HEK293 (cell line): ENCODE measurements at regions not wholly inside any gene's neighbourhood (a gene's known extent, or its start where the extent isn't known, plus 50 kb on each side); places are given as distances from the start of the nearest gene placed in this dataset.

ENCODE experiments used
- CTCF ChIA-PET: fragments of 350-600 bp; formaldehyde crosslinking; extraction: SDS; loops from one replicate; lab custom pipeline; 2021; ENCODE audit warnings: antibody characterized with exemption; lab: Yijun Ruan, JAX
- POLR2A ChIA-PET: fragments of 300-600 bp; formaldehyde crosslinking; extraction: SDS; loops from one replicate; lab custom pipeline; 2020; ENCODE audit warnings: antibody characterized with exemption, inconsistent platforms; lab: Yijun Ruan, JAX
- H3K27ac ChIP-seq: fragments of 200-500 bp; sonication (Bioruptor generic); 2 replicates; pipeline ENCODE4 v1.5.1; 2014; ENCODE audit warnings: low read depth, low read length, control low read depth, inconsistent platforms; ENCODE audit errors: extremely low read depth
- H3K36me3 ChIP-seq, 2 experiments: fragments of 200-500 bp in 1 of 2; sonication (Bioruptor generic) in 1 of 2; 1 replicate in 1 of 2; 2 replicates in 1 of 2; pipeline ENCODE4 v1.5.1; 2014 to 2017; ENCODE audit warnings: inconsistent platforms in 2 of 2, low read length in 2 of 2; ENCODE audit not compliant: control insufficient read depth in 2 of 2, insufficient read depth in 1 of 2
- H3K4me1 ChIP-seq: fragments of 200-500 bp; sonication (Bioruptor generic); 2 replicates; pipeline ENCODE4 v1.5.1; 2014; ENCODE audit warnings: mild to moderate bottlenecking, low read length, inconsistent platforms; ENCODE audit not compliant: control insufficient read depth, insufficient read depth
- H3K4me3 ChIP-seq: 2 replicates; pipeline ENCODE4 v1.5.1; 2011; ENCODE audit warnings: low read depth, mild to moderate bottlenecking, control low read depth, low read length, moderate library complexity
- H3K9me3 ChIP-seq: fragments of 200-500 bp; sonication (Bioruptor generic); 2 replicates; pipeline ENCODE4 v1.5.1; 2014; ENCODE audit warnings: low read depth, low read length, inconsistent platforms; ENCODE audit not compliant: control insufficient read depth, insufficient read depth
- AEBP2 ChIP-seq: fragments of 450-650 bp; formaldehyde crosslinking; IDR thresholded peaks from 2 replicates; pipeline ENCODE4 v1.5.1; 2016; ENCODE audit warnings: missing biosample characterization, missing genetic modification characterization, borderline replicate concordance
- GLIS2 ChIP-seq: fragments of 450-650 bp; formaldehyde crosslinking; IDR thresholded peaks from 2 replicates; pipeline ENCODE4 v1.5.1; 2016; ENCODE audit warnings: missing biosample characterization, missing genetic modification characterization
- IKZF3 ChIP-seq: fragments of 450-650 bp; IDR thresholded peaks from 2 replicates; pipeline ENCODE4 v1.5.0; 2018; ENCODE audit warnings: missing biosample characterization, mild to moderate bottlenecking, missing genetic modification characterization, moderate library complexity
- OVOL3 ChIP-seq: fragments of 450-650 bp; formaldehyde crosslinking; IDR thresholded peaks from 2 replicates; pipeline ENCODE4 v1.5.1; 2016; ENCODE audit warnings: missing biosample characterization, missing genetic modification characterization
- RBAK ChIP-seq: fragments of 450-650 bp; formaldehyde crosslinking; IDR thresholded peaks from 2 replicates; pipeline ENCODE4 v1.5.1; 2016; ENCODE audit warnings: missing biosample characterization, missing genetic modification characterization
- SCRT2 ChIP-seq: fragments of 450-650 bp; formaldehyde crosslinking; IDR thresholded peaks from 2 replicates; pipeline ENCODE4 v1.5.1; 2016; ENCODE audit warnings: missing biosample characterization, missing genetic modification characterization
- ZBTB1 ChIP-seq: fragments of 450-650 bp; formaldehyde crosslinking; IDR thresholded peaks from 2 replicates; pipeline ENCODE4 v1.5.1; 2016; ENCODE audit warnings: missing biosample characterization, missing genetic modification characterization
- ZFP3 ChIP-seq: fragments of 450-650 bp; formaldehyde crosslinking; IDR thresholded peaks from 2 replicates; pipeline ENCODE4 v1.5.1; 2016; ENCODE audit warnings: low read depth, missing biosample characterization, missing genetic modification characterization
- ZIC2 ChIP-seq: fragments of 450-650 bp; formaldehyde crosslinking; IDR thresholded peaks from 2 replicates; pipeline ENCODE4 v1.5.1; 2016; ENCODE audit warnings: missing biosample characterization, missing genetic modification characterization
- ZNF132 ChIP-seq: fragments of 450-650 bp; formaldehyde crosslinking; IDR thresholded peaks from 2 replicates; pipeline ENCODE4 v1.5.1; 2017; ENCODE audit warnings: missing biosample characterization, missing genetic modification characterization, borderline replicate concordance
- ZNF175 ChIP-seq: fragments of 450-650 bp; formaldehyde crosslinking; IDR thresholded peaks from 2 replicates; pipeline ENCODE4 v1.5.1; 2016; ENCODE audit warnings: missing biosample characterization, missing genetic modification characterization
- ZNF184 ChIP-seq: fragments of 450-650 bp; IDR thresholded peaks from 2 replicates; pipeline ENCODE4 v1.5.1; 2018; ENCODE audit warnings: missing biosample characterization, mild to moderate bottlenecking, missing genetic modification characterization
- ZNF211 ChIP-seq: fragments of 450-650 bp; formaldehyde crosslinking; IDR thresholded peaks from 2 replicates; pipeline ENCODE4 v1.5.1; 2016; ENCODE audit warnings: low read depth, missing biosample characterization, missing genetic modification characterization
- ZNF223 ChIP-seq: fragments of 450-650 bp; formaldehyde crosslinking; IDR thresholded peaks from 2 replicates; pipeline ENCODE4 v1.5.1; 2016; ENCODE audit warnings: missing biosample characterization, missing genetic modification characterization
- ZNF266 ChIP-seq: fragments of 450-650 bp; formaldehyde crosslinking; IDR thresholded peaks from 2 replicates; pipeline ENCODE4 v1.5.1; 2016; ENCODE audit warnings: missing biosample characterization, missing genetic modification characterization, low read depth
- ZNF404 ChIP-seq: fragments of 450-650 bp; formaldehyde crosslinking; IDR thresholded peaks from 2 replicates; pipeline ENCODE4 v1.5.1; 2017; ENCODE audit warnings: missing biosample characterization, missing genetic modification characterization
- ZNF423 ChIP-seq: fragments of 450-650 bp; formaldehyde crosslinking; IDR thresholded peaks from 2 replicates; pipeline ENCODE4 v1.5.1; 2016; ENCODE audit warnings: missing biosample characterization, missing genetic modification characterization
- ZNF558 ChIP-seq: fragments of 450-650 bp; formaldehyde crosslinking; IDR thresholded peaks from 2 replicates; pipeline ENCODE4 v1.5.1; 2016; ENCODE audit warnings: missing biosample characterization, missing genetic modification characterization
- ZNF560 ChIP-seq: fragments of 450-650 bp; formaldehyde crosslinking; IDR thresholded peaks from 2 replicates; pipeline ENCODE4 v1.5.1; 2017; ENCODE audit warnings: missing biosample characterization, missing genetic modification characterization, borderline replicate concordance
- ZNF596 ChIP-seq: fragments of 450-650 bp; IDR thresholded peaks from 2 replicates; pipeline ENCODE4 v1.5.0; 2018; ENCODE audit warnings: missing biosample characterization, mild to moderate bottlenecking, missing genetic modification characterization, moderate library complexity
- ZNF747 ChIP-seq: fragments of 450-650 bp; formaldehyde crosslinking; IDR thresholded peaks from 2 replicates; pipeline ENCODE4 v1.5.1; 2016; ENCODE audit warnings: missing biosample characterization, missing genetic modification characterization
- ZNF785 ChIP-seq: fragments of 450-650 bp; formaldehyde crosslinking; IDR thresholded peaks from 2 replicates; pipeline ENCODE4 v1.5.1; 2016; ENCODE audit warnings: missing biosample characterization, missing genetic modification characterization
- ZNF830 ChIP-seq: fragments of 450-650 bp; IDR thresholded peaks from 2 replicates; pipeline ENCODE4 v1.5.0; 2018; ENCODE audit warnings: missing biosample characterization, missing genetic modification characterization, low read depth, mild to moderate bottlenecking, moderate library complexity
- TF ChIP-seq, protein P1 (sequence below): fragments of 450-650 bp; formaldehyde crosslinking; IDR thresholded peaks from 2 replicates; pipeline ENCODE4 v1.5.0; 2017; ENCODE audit warnings: missing biosample characterization, missing genetic modification characterization, borderline replicate concordance
- TF ChIP-seq, protein P2 (sequence below): fragments of 450-650 bp; formaldehyde crosslinking; IDR thresholded peaks from 2 replicates; pipeline ENCODE4 v1.5.1; 2016; ENCODE audit warnings: missing biosample characterization, missing genetic modification characterization
- TF ChIP-seq, protein P3 (sequence below): fragments of 450-650 bp; formaldehyde crosslinking; IDR thresholded peaks from 2 replicates; pipeline ENCODE4 v1.5.1; 2016; ENCODE audit warnings: missing biosample characterization, missing genetic modification characterization, low read depth

DNA sequence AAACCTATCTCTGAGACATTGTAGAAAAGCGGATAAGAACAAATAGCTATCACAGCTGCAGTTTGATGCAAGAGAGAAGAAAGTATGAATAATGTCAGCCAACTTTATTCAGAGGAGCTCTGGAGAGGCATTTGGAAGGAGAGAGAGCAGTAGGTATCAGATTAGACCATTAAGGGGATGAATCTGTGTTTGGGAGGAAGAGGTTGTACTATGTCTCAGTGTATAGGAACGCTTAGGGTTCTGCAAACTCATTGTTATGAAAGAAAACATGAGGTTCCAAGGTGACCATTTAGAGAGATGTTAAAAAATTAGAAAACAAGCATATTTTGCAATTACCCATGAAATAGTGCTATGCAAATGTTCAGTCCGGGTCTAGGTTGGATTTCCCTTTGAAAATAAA is 207.5 kb upstream of the GNAI1 start (continued):
- TF ChIP-seq ZNF596 (tag by site-specific recombination) (no peak), OVOL3 (tag by site-specific recombination) (no peak), RBAK (tag by site-specific recombination) (no peak), ZNF184 (tag by site-specific recombination) (no peak), GLIS2 (no peak)
- TF ChIP-seq, protein P1, sequence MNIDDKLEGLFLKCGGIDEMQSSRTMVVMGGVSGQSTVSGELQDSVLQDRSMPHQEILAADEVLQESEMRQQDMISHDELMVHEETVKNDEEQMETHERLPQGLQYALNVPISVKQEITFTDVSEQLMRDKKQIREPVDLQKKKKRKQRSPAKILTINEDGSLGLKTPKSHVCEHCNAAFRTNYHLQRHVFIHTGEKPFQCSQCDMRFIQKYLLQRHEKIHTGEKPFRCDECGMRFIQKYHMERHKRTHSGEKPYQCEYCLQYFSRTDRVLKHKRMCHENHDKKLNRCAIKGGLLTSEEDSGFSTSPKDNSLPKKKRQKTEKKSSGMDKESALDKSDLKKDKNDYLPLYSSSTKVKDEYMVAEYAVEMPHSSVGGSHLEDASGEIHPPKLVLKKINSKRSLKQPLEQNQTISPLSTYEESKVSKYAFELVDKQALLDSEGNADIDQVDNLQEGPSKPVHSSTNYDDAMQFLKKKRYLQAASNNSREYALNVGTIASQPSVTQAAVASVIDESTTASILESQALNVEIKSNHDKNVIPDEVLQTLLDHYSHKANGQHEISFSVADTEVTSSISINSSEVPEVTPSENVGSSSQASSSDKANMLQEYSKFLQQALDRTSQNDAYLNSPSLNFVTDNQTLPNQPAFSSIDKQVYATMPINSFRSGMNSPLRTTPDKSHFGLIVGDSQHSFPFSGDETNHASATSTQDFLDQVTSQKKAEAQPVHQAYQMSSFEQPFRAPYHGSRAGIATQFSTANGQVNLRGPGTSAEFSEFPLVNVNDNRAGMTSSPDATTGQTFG (tag by site-specific recombination), result no peak
- TF ChIP-seq, all 188 proteins: peak for 0

- H3K4me1 ChIP-seq, result no peaks in the 10 kb centered on the region
- TF ChIP-seq ZNF266 (tag by site-specific recombination) (no peak), ZBTB1 (tag by site-specific recombination) (no peak), ZNF558 (tag by site-specific recombination) (no peak), ZNF211 (tag by site-specific recombination) (no peak), ZNF560 (tag by site-specific recombination) (no peak), ZNF175 (tag by site-specific recombination) (no peak), ZFP3 (tag by site-specific recombination) (no peak), ZNF747 (tag by site-specific recombination) (no peak), ZNF404 (tag by site-specific recombination) (no peak), ZNF223 (no peak), ZNF785 (tag by site-specific recombination) (no peak)
- no peaks in the 10 kb centered on the region for H3K9me3 ChIP-seq
- no peak overlapping the region for H3K4me3 ChIP-seq
- CTCF ChIA-PET, result no interaction called here
- H3K36me3 ChIP-seq, result no peaks in the 10 kb centered on the region
- no peak overlapping the region for H3K27ac ChIP-seq
- POLR2A ChIA-PET, result no interaction called here
Observed at GRCh38 chr7:79923953-79924352, 210.7 kb upstream of the GNAI1 start.

- ChIA-PET CTCF (no interaction called here), POLR2A (no interaction called here)
- H3K36me3 ChIP-seq, result no peaks in the 10 kb centered on the region
- H3K4me1 ChIP-seq, result no peaks in the 10 kb centered on the region
- no peaks in the 10 kb centered on the region for H3K9me3 ChIP-seq
- no peak overlapping the region for H3K4me3 ChIP-seq
- no peak for TF ChIP-seq ZNF223
- TF ChIP-seq ZNF132 (tag by site-specific recombination), result no peak
- TF ChIP-seq ZNF423, result no peak
- no peak overlapping the region for H3K27ac ChIP-seq
Observed at GRCh38 chr7:79922894-79923293, 211.7 kb upstream of the GNAI1 start.

GRCh38 chr7:79921976-79922375 is 212.7 kb upstream of the GNAI1 start:
- POLR2A ChIA-PET, result no interaction called here
- Histone ChIP-seq H3K36me3 (no peaks in the 10 kb centered on the region), H3K27ac (no peak overlapping the region), H3K4me1 (no peaks in the 10 kb centered on the region), H3K9me3 (no peaks in the 10 kb centered on the region), H3K4me3 (no peak overlapping the region)
- CTCF ChIA-PET, result interaction anchor here (0.6 kb wide), 1 partner anchor 550 kb away, joined by 3 read pairs; no protein-coding TSS in a partner anchor
- TF ChIP-seq ZIC2 (tag by site-specific recombination) (no peak), ZNF830 (tag by site-specific recombination) (no peak), IKZF3 (no peak), SCRT2 (tag by site-specific recombination) (no peak), AEBP2 (tag by site-specific recombination) (no peak)
- TF ChIP-seq, protein P2, sequence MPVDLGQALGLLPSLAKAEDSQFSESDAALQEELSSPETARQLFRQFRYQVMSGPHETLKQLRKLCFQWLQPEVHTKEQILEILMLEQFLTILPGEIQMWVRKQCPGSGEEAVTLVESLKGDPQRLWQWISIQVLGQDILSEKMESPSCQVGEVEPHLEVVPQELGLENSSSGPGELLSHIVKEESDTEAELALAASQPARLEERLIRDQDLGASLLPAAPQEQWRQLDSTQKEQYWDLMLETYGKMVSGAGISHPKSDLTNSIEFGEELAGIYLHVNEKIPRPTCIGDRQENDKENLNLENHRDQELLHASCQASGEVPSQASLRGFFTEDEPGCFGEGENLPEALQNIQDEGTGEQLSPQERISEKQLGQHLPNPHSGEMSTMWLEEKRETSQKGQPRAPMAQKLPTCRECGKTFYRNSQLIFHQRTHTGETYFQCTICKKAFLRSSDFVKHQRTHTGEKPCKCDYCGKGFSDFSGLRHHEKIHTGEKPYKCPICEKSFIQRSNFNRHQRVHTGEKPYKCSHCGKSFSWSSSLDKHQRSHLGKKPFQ (tag by site-specific recombination), result no peak
- TF ChIP-seq, protein P3, sequence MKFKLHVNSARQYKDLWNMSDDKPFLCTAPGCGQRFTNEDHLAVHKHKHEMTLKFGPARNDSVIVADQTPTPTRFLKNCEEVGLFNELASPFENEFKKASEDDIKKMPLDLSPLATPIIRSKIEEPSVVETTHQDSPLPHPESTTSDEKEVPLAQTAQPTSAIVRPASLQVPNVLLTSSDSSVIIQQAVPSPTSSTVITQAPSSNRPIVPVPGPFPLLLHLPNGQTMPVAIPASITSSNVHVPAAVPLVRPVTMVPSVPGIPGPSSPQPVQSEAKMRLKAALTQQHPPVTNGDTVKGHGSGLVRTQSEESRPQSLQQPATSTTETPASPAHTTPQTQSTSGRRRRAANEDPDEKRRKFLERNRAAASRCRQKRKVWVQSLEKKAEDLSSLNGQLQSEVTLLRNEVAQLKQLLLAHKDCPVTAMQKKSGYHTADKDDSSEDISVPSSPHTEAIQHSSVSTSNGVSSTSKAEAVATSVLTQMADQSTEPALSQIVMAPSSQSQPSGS (tag by site-specific recombination), result no peak
